ENCODE measurements at regions not wholly inside any gene's neighbourhood (a gene's known extent, or its start where the extent isn't known, plus 50 kb on each side); places are given as distances from the start of the nearest gene placed in this dataset.

GRCh38 chr1:83087851-83088250 is 911.1 kb downstream of the TTLL7 start:
- TF ChIP-seq ELK1 (IDR thresholded peaks at IDR 0.05; ENCODE audit: borderline replicate concordance, low read depth, low read length) (no peak), RAD21 (IDR thresholded peaks at IDR 0.05; ENCODE audit: low read length) (no peak), CTCF (conservative IDR thresholded peaks at IDR 0.05; ENCODE audit: low read depth, low read length) (no peak), RCOR1 (IDR thresholded peaks at IDR 0.05; ENCODE audit: insufficient replicate concordance, low read length) (no peak), BHLHE40 (IDR thresholded peaks at IDR 0.05; ENCODE audit: low read depth, low read length) (no peak), SMC3 (IDR thresholded peaks at IDR 0.05; ENCODE audit: low read depth, low read length) (no peak), POLR2A (IDR thresholded peaks at IDR 0.05; ENCODE audit: low read depth, low read length) (no peak), FOS (IDR thresholded peaks at IDR 0.05; ENCODE audit: low read depth, low read length) (no peak), MAFK (IDR thresholded peaks at IDR 0.05; ENCODE audit: low read depth, low read length) (no peak), CEBPB (IDR thresholded peaks at IDR 0.05; ENCODE audit: low read depth, low read length) (no peak), MAZ (IDR thresholded peaks at IDR 0.05; ENCODE audit: borderline replicate concordance, low read depth, low read length) (no peak), USF2 (IDR thresholded peaks at IDR 0.05; ENCODE audit: low read depth, low read length) (no peak), CHD1 (IDR thresholded peaks at IDR 0.05; ENCODE audit: low read depth, low read length) (no peak)
